ENCODE measurements at regions not wholly inside any gene's neighbourhood (a gene's known extent, or its start where the extent isn't known, plus 50 kb on each side); places are given as distances from the start of the nearest gene placed in this dataset.

DNA sequence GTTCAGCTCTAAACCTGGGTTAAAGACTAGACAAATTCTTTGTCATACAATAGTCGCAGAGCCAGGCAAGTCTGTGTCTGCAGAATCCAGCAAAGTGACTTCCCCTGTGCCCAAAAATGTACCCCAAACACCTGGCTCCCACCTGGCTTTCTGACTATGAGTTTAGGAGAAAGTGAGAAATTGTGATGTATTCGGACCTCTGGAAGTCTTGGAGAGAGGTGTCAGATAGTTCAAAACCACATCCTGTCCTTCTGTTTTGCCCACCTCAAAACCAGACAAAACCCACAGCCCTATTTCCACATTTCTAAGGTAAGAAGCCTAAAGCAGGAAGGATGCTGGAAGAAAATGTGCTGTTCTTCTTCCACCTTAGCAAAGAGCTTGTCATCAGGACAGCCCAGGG lies 63.8 kb upstream of the CLMP start:
- H3K27me3 ChIP-seq (ENCODE audit: control insufficient read depth in 4 of 4, insufficient read depth in 4 of 4, low read length in 3 of 4): no peaks in the 10 kb centered on the region
- H3K4me1 ChIP-seq (ENCODE audit: control insufficient read depth in 4 of 4, insufficient read depth in 4 of 4, low read length in 3 of 4): peaks cover 0 to 4% (median 3%) of the 10 kb centered on the region in 4 donors
- H3K27ac ChIP-seq (ENCODE audit: low read depth in 1 of 2, low read length in 2 of 2): no peak overlapping the region
- H3K9ac ChIP-seq (ENCODE audit: low read depth in 1 of 2, low read length in 2 of 2): no peak overlapping the region
- H3K9me3 ChIP-seq (ENCODE audit: control insufficient read depth in 4 of 4, low read length in 3 of 4): no peaks in the 10 kb centered on the region
- no peaks in the 10 kb centered on the region for H3K36me3 ChIP-seq (ENCODE audit: control insufficient read depth in 4 of 4, insufficient read depth in 3 of 4, low read depth in 1 of 4, low read length in 3 of 4)
- no peak overlapping the region for H3K4me3 ChIP-seq (ENCODE audit: low read depth in 1 of 3, low read length in 3 of 3)
- no peak for DNase-seq (ENCODE audit: low spot score)
- TF ChIP-seq JUND (IDR thresholded peaks at IDR 0.05) (no peak), FOXA2 (IDR thresholded peaks at IDR 0.05) (no peak), FOXA1 (IDR thresholded peaks at IDR 0.05) (no peak), HNF4A (conservative IDR thresholded peaks at IDR 0.05) (no peak), EGR1 (IDR thresholded peaks at IDR 0.05; ENCODE audit: low read depth in 2 of 2) (no peak), SP1 (IDR thresholded peaks at IDR 0.05) (no peak), YY1 (IDR thresholded peaks at IDR 0.05) (no peak), RXRA (IDR thresholded peaks at IDR 0.05) (no peak), GABPA (IDR thresholded peaks at IDR 0.05 in 1 of 2, conservative IDR thresholded peaks at IDR 0.05 in 1 of 2) (no peak), TAF1 (conservative IDR thresholded peaks at IDR 0.05) (no peak), NR2F2 (IDR thresholded peaks at IDR 0.05) (no peak), HNF4G (IDR thresholded peaks at IDR 0.05) (no peak)
- TF ChIP-seq, protein P1, sequence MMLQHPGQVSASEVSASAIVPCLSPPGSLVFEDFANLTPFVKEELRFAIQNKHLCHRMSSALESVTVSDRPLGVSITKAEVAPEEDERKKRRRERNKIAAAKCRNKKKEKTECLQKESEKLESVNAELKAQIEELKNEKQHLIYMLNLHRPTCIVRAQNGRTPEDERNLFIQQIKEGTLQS (IDR thresholded peaks at IDR 0.05): no peak
- TF ChIP-seq, protein P2, sequence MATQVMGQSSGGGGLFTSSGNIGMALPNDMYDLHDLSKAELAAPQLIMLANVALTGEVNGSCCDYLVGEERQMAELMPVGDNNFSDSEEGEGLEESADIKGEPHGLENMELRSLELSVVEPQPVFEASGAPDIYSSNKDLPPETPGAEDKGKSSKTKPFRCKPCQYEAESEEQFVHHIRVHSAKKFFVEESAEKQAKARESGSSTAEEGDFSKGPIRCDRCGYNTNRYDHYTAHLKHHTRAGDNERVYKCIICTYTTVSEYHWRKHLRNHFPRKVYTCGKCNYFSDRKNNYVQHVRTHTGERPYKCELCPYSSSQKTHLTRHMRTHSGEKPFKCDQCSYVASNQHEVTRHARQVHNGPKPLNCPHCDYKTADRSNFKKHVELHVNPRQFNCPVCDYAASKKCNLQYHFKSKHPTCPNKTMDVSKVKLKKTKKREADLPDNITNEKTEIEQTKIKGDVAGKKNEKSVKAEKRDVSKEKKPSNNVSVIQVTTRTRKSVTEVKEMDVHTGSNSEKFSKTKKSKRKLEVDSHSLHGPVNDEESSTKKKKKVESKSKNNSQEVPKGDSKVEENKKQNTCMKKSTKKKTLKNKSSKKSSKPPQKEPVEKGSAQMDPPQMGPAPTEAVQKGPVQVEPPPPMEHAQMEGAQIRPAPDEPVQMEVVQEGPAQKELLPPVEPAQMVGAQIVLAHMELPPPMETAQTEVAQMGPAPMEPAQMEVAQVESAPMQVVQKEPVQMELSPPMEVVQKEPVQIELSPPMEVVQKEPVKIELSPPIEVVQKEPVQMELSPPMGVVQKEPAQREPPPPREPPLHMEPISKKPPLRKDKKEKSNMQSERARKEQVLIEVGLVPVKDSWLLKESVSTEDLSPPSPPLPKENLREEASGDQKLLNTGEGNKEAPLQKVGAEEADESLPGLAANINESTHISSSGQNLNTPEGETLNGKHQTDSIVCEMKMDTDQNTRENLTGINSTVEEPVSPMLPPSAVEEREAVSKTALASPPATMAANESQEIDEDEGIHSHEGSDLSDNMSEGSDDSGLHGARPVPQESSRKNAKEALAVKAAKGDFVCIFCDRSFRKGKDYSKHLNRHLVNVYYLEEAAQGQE (IDR thresholded peaks at IDR 0.05): no peak
- TF ChIP-seq, protein P3, sequence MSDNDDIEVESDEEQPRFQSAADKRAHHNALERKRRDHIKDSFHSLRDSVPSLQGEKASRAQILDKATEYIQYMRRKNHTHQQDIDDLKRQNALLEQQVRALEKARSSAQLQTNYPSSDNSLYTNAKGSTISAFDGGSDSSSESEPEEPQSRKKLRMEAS (IDR thresholded peaks at IDR 0.05): no peak
- TF ChIP-seq, protein P4, sequence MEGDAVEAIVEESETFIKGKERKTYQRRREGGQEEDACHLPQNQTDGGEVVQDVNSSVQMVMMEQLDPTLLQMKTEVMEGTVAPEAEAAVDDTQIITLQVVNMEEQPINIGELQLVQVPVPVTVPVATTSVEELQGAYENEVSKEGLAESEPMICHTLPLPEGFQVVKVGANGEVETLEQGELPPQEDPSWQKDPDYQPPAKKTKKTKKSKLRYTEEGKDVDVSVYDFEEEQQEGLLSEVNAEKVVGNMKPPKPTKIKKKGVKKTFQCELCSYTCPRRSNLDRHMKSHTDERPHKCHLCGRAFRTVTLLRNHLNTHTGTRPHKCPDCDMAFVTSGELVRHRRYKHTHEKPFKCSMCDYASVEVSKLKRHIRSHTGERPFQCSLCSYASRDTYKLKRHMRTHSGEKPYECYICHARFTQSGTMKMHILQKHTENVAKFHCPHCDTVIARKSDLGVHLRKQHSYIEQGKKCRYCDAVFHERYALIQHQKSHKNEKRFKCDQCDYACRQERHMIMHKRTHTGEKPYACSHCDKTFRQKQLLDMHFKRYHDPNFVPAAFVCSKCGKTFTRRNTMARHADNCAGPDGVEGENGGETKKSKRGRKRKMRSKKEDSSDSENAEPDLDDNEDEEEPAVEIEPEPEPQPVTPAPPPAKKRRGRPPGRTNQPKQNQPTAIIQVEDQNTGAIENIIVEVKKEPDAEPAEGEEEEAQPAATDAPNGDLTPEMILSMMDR (IDR thresholded peaks at IDR 0.05; ENCODE audit: low read depth, low read length, missing input control): no peak
- 79% methylated on average over 2 of the region's 2 CpGs for WGBS

DNA sequence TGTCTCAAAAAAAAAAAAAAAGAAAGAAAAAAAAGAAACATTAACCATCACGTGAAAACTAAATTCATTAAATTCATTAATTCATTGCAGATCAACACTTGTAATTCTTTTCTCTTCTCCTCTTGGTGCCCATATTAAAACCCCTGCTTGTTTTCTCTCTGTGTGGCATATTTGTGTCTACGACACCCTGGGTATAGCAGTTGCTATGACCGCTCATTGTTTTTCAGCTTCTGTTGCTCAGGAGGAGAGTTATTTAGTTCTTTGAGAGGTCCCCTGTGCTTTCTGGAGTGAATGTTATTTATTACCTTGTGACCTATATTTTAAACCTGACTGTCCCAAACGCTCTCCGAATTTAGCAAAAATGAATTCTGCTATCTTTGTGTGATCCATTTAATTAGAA lies 62.3 kb upstream of the CLMP start:
- 94% methylated on average over 5 of the region's 5 CpGs for WGBS
- peaks cover 0 to 4% (median 3%) of the 10 kb centered on the region in 4 donors for H3K4me1 ChIP-seq (ENCODE audit: control insufficient read depth in 4 of 4, insufficient read depth in 4 of 4, low read length in 3 of 4)
- TF ChIP-seq, protein P4 (IDR thresholded peaks at IDR 0.05; ENCODE audit: low read depth, low read length, missing input control): no peak
- TF ChIP-seq TAF1 (conservative IDR thresholded peaks at IDR 0.05): no peak
- no peak for TF ChIP-seq HNF4G (IDR thresholded peaks at IDR 0.05)
- TF ChIP-seq EGR1 (IDR thresholded peaks at IDR 0.05; ENCODE audit: low read depth in 2 of 2): no peak
- TF ChIP-seq, protein P3 (IDR thresholded peaks at IDR 0.05): no peak
- no peak for TF ChIP-seq SP1 (IDR thresholded peaks at IDR 0.05)
- no peak for TF ChIP-seq RAD21 (IDR thresholded peaks at IDR 0.05)
- no peak for TF ChIP-seq FOXA2 (IDR thresholded peaks at IDR 0.05)
- TF ChIP-seq FOXA1 (IDR thresholded peaks at IDR 0.05): no peak
- TF ChIP-seq, protein P2 (IDR thresholded peaks at IDR 0.05): no peak
- TF ChIP-seq, protein P1 (IDR thresholded peaks at IDR 0.05): no peak
- TF ChIP-seq JUND (IDR thresholded peaks at IDR 0.05): no peak

More for the DNA sequence above, 62.3 kb upstream of the CLMP start:
- H3K27ac ChIP-seq (ENCODE audit: low read depth in 1 of 2, low read length in 2 of 2): no peak overlapping the region
- no peaks in the 10 kb centered on the region for H3K9me3 ChIP-seq (ENCODE audit: control insufficient read depth in 4 of 4, low read length in 3 of 4)
- no peaks in the 10 kb centered on the region for H3K27me3 ChIP-seq (ENCODE audit: control insufficient read depth in 4 of 4, insufficient read depth in 4 of 4, low read length in 3 of 4)
- H3K4me3 ChIP-seq (ENCODE audit: low read depth in 1 of 3, low read length in 3 of 3): no peak overlapping the region
- no peak for DNase-seq (ENCODE audit: low spot score)
- no peaks in the 10 kb centered on the region for H3K36me3 ChIP-seq (ENCODE audit: control insufficient read depth in 4 of 4, insufficient read depth in 3 of 4, low read depth in 1 of 4, low read length in 3 of 4)
- H3K9ac ChIP-seq (ENCODE audit: low read depth in 1 of 2, low read length in 2 of 2): no peak overlapping the region
